T-helper 1 cell (primary cell): ENCODE measurements at regions not wholly inside any gene's neighbourhood (a gene's known extent, or its start where the extent isn't known, plus 50 kb on each side); places are given as distances from the start of the nearest gene placed in this dataset.

ENCODE experiments used
- DNase-seq, 5 donors: peaks; one replicate each; pipeline ENCODE4 v3.0.0-alpha.2; 2012 to 2020

DNA sequence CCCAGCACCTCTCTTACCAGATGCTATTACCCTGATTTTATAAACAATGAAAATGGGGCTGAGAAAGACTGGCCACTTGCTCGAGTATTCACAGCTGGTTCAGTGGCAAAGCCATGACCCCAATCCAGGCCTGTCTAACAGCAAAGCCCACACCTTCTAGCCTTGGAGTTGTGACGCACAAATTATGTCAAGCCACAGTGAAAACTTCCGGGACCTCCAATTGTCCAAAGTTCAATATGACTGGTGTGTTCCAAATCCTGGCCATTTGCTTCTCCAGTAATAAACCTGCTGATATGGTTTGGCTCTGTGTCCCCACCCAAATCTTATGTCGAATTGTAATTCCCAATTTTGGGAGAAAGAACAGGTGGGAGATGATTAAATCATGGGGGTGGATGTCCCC, 64.7 kb upstream of the RIOK3 start:
- DNase-seq = no peak

DNA sequence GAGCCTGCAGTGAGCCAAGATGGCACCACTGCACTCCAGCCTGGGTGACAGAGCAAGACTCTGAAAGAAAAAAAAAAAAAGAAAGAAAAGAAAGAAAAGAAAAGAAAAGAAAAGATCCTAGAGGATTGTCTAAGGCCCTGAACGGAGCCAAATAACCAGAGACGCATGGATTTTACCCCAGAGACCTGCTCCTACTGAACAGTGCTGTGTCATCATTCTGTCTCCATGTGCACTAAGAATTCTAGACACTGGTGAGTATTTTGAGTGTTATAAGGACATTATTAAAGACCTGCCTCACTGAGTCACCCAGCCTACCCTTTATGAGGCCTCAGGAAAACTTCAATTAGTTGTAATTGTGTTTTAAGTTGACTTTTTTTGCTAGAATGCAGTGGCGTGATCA, 61.9 kb upstream of the RIOK3 start:
- no peak for DNase-seq

DNA sequence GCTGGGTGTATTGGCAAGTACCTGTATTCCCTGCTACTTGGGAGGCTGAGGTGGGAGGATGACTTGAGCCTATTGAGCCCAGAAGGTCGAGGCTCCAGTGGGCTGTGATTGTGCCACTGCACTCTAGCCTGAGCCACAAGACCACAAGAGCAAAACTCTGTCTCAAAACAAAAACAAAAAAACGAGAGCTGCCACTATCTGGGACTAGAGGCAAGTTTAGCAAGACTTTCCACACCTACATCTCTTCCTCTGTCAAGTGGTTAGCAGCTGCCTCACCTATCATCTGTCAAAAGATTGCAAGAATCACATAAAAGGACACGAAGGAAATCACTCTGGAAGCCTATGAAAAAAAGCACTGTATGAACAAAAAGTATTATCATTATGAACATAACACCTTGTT, 55.2 kb upstream of the RIOK3 start:
- DNase-seq = no peak

DNA sequence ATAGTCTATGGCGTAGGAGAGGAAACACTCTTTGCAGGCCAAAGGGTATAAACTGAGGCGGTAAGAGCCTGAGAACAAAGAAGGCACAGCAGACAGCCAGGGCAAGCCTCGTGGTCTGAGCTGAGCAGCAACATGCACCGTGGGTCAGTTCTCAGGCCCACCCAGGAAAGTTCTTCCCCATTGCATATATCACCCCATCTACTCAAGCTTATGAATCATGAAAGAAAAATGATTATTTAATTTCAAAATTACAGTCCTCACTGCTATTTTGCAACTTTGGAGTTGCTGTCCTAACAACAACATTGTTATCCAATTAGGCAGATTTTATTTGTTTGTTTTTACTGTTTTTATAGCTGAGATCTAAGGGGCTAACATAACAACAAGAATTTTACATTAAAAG, 54.7 kb upstream of the RIOK3 start:
- no peak for DNase-seq

DNA sequence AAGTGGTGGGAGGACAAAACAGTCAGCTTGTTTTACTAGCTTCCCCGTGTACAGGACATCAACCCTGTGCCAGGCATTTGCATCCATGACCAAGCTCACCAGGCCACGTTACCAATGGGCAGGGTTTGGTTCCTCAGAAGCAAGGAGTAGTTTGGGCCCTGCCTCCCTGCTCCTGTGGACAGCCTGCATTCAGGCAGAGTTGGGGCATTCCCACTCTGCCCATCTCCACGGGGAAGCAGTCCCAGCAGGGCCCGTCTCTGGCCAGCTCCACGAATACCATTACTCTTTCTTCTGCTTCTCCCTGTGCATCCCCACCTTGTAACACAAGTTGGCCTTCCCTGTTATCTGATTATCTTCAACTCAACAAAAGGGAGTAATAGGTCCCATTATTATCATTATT, 54.0 kb upstream of the RIOK3 start:
- DNase-seq = no peak

DNA sequence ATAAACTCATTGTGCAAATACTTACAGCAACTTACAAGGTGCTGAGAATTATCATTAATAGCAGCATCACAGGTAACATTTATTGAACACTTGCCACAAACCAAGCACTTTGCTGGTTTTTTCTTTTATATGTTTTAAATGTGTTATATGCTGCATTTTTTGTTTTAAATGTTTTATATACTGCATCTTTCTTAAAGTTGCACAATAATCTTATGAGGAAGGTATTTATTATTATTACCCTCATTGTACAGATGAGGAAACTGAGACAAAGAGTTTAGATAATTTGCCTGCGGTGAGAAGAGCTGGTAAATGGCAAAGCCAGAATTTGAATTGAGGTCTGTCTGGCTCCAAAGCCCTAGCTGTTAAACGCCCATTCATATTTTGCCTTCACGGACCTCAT, 52.2 kb upstream of the RIOK3 start:
- no peak for DNase-seq

DNA sequence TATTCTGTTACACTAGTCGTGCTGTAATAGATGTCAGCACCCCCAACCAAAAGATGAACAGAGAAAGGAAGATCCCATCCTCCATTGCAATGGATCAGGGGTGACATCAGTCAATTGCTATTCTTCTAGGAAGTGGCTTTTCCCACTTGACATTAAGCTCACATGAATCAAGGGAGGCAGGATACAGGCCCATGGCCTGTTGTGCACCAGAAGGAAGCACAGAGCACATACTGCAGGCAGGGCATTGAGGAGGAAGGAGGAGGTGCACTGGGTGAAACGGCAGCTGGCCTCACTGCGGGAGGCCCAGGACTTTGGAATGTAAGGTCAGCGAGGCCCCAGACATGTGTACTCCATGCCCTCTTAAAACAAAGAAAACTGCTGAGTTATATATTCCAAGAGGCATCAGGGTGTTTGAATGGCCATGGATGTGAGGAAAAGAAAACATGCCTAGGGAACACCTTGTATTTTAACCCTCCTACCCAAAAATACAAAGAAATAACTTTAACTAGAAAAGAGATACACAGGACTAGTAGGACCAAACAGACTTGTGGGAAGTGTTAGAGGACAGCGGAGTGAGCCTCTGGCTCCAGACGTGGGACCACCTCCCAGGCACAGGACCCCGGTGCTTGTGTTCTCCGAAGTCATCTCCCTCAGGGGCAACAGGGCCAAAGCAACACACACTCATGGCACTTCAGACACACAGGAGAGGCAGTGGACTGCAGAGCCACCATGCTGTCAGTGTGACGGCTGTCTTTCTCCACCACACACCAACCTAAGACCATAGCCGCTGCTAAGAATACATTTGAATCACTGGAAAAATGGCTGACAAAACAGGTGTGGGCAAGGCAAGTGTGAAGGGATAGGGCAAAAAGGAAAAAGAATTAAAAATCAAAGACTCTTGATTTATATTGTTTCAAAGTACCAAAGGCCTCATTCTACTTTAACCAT, 51.4 kb upstream of the RIOK3 start:
- DNase-seq = no peak
